GM23338 (cell line): ENCODE measurements at regions not wholly inside any gene's neighbourhood (a gene's known extent, or its start where the extent isn't known, plus 50 kb on each side); places are given as distances from the start of the nearest gene placed in this dataset.

Source experiments
- ATAC-seq: fragments of 200-7000 bp; cut with Tn5 transposase; 3 replicates; pipeline ENCODE4 v1.9.1; 2020
- DNase-seq: peaks from one replicate; pipeline ENCODE4 v3.0.0-alpha.2; 2015; ENCODE audit warnings: low spot score
- H2AFZ ChIP-seq: fragments of 200-600 bp; sonication (generic); 2 replicates; pipeline ENCODE4 v1.8.0; 2016; ENCODE audit warnings: antibody characterized with exemption, mild to moderate bottlenecking, moderate library complexity
- H3F3A ChIP-seq: fragments of 200-600 bp; sonication (generic); replicated peaks from 2 replicates; pipeline ENCODE4 v1.8.0; 2017; ENCODE audit warnings: antibody characterized with exemption, mixed run types, low read depth
- H3K27ac ChIP-seq: fragments of 200-600 bp; sonication (generic); 2 replicates; pipeline ENCODE4 v1.6.1; 2016; ENCODE audit warnings: low read depth
- H3K27me3 ChIP-seq: fragments of 200-600 bp; sonication (generic); 2 replicates; pipeline ENCODE4 v1.8.0; 2016; ENCODE audit warnings: mild to moderate bottlenecking, mixed run types, moderate library complexity; ENCODE audit not compliant: insufficient read depth
- H3K36me3 ChIP-seq: fragments of 200-600 bp; sonication (generic); 2 replicates; pipeline ENCODE4 v1.8.0; 2016; ENCODE audit warnings: mild to moderate bottlenecking; ENCODE audit not compliant: insufficient read depth
- H3K4me1 ChIP-seq: fragments of 200-600 bp; sonication (generic); 2 replicates; pipeline ENCODE4 v1.8.0; 2016; ENCODE audit warnings: mild to moderate bottlenecking, moderate library complexity; ENCODE audit not compliant: insufficient read depth
- H3K4me2 ChIP-seq: fragments of 200-600 bp; sonication (generic); 2 replicates; pipeline ENCODE4 v1.7.1; 2017; ENCODE audit warnings: mixed run types
- H3K4me3 ChIP-seq: fragments of 200-600 bp; sonication (generic); 2 replicates; pipeline ENCODE4 v1.6.1; 2016; ENCODE audit warnings: mixed run types
- H3K79me2 ChIP-seq: fragments of 200-600 bp; sonication (generic); replicated peaks from 2 replicates; pipeline ENCODE4 v1.8.0; 2017; ENCODE audit warnings: mild to moderate bottlenecking; ENCODE audit not compliant: insufficient read depth
- H3K9me2 ChIP-seq: fragments of 200-600 bp; sonication (generic); 2 replicates; pipeline ENCODE4 v1.8.0; 2017; ENCODE audit not compliant: insufficient read depth
- H4K20me1 ChIP-seq: fragments of 200-600 bp; sonication (generic); replicated peaks from 2 replicates; pipeline ENCODE4 v1.8.0; 2017; ENCODE audit warnings: mild to moderate bottlenecking; ENCODE audit not compliant: insufficient read depth
- H3K27ac Mint-ChIP-seq: 2 replicates; pipeline ENCODE4 v1.8.0; 2020; ENCODE audit warnings: inconsistent platforms, mild to moderate bottlenecking, moderate library complexity, mixed read lengths
- H3K27me3 Mint-ChIP-seq: 3 replicates; pipeline ENCODE4 v1.8.0; 2022; ENCODE audit warnings: low read depth, mild to moderate bottlenecking, moderate library complexity, mixed read lengths, inconsistent platforms; ENCODE audit not compliant: insufficient read depth, poor library complexity
- H3K36me3 Mint-ChIP-seq: 3 replicates; pipeline ENCODE4 v1.8.0; 2021; ENCODE audit warnings: low read depth, mild to moderate bottlenecking, inconsistent platforms, moderate library complexity, mixed read lengths
- H3K4me1 Mint-ChIP-seq: 3 replicates; pipeline ENCODE4 v1.8.0; 2020; ENCODE audit warnings: mild to moderate bottlenecking, inconsistent platforms, mixed read lengths
- H3K4me3 Mint-ChIP-seq: 3 replicates; pipeline ENCODE4 v1.8.0; 2021; ENCODE audit warnings: moderate library complexity, mild to moderate bottlenecking, inconsistent platforms, mixed read lengths
- H3K9me3 Mint-ChIP-seq: 3 replicates; pipeline ENCODE4 v1.8.0; 2020; ENCODE audit warnings: moderate library complexity, mild to moderate bottlenecking, inconsistent platforms, mixed read lengths
- CREB1 ChIP-seq: fragments of 250-450 bp; sonication (Bioruptor Pico); IDR thresholded peaks from 2 replicates; pipeline ENCODE4 v1.5.0; 2020; ENCODE audit warnings: low read depth, mild to moderate bottlenecking, moderate library complexity
- EZH2 ChIP-seq: fragments of 200-600 bp; sonication (generic); IDR thresholded peaks from one replicate; pipeline ENCODE4 v1.8.0; 2017; ENCODE audit warnings: antibody characterized with exemption, mild to moderate bottlenecking, low read depth; ENCODE audit not compliant: unreplicated experiment
- EZH2phosphoT487 ChIP-seq: fragments of 200-600 bp; sonication (generic); IDR thresholded peaks from one replicate; pipeline ENCODE4 v1.8.1; 2018; ENCODE audit warnings: antibody characterized with exemption; ENCODE audit not compliant: unreplicated experiment
- JUNB ChIP-seq: IDR thresholded peaks from one replicate; pipeline ENCODE4 v1.6.1; 2016; ENCODE audit warnings: antibody characterized with exemption; ENCODE audit not compliant: unreplicated experiment
- NANOG ChIP-seq: IDR thresholded peaks from 2 replicates; pipeline ENCODE4 v1.6.1; 2016; ENCODE audit warnings: antibody characterized with exemption, borderline replicate concordance
- POLR2AphosphoS5 ChIP-seq: IDR thresholded peaks from 2 replicates; pipeline ENCODE4 v1.6.1; 2016; ENCODE audit warnings: antibody characterized with exemption, low read depth
- STAT1 ChIP-seq: IDR thresholded peaks from one replicate; pipeline ENCODE4 v1.6.1; 2016; ENCODE audit warnings: antibody characterized with exemption; ENCODE audit not compliant: unreplicated experiment
- ZNF114 ChIP-seq: fragments of 250-450 bp; sonication (Bioruptor Pico); IDR thresholded peaks from 2 replicates; pipeline ENCODE4 v1.5.0; 2020; ENCODE audit warnings: mild to moderate bottlenecking, moderate library complexity
- ZNF331 ChIP-seq: fragments of 250-450 bp; sonication (Bioruptor Pico); IDR thresholded peaks from 2 replicates; pipeline ENCODE4 v1.5.0; 2020; ENCODE audit warnings: low read depth, mild to moderate bottlenecking, moderate library complexity
- TF ChIP-seq, protein P1 (sequence below): fragments of 250-450 bp; sonication (Bioruptor Pico); IDR thresholded peaks from 2 replicates; pipeline ENCODE4 v1.5.0; 2020; ENCODE audit warnings: mild to moderate bottlenecking, moderate library complexity
- TF ChIP-seq, protein P2 (sequence below), 2 experiments: fragments of 200-600 bp in 1 of 2; sonication (generic) in 1 of 2; conservative IDR thresholded peaks; 2 replicates each; pipeline versions ENCODE4 v1.5.1 to v1.6.1; 2016 to 2017; ENCODE audit warnings: antibody characterized with exemption in 2 of 2, low read depth in 2 of 2, mild to moderate bottlenecking in 2 of 2, moderate library complexity in 1 of 2
- TF ChIP-seq, protein P3 (sequence below): IDR thresholded peaks from one replicate; pipeline ENCODE4 v1.6.1; 2018; ENCODE audit warnings: antibody characterized with exemption; ENCODE audit not compliant: unreplicated experiment
- TF ChIP-seq, protein P4 (sequence below): IDR thresholded peaks from 2 replicates; pipeline ENCODE4 v1.6.1; 2016; ENCODE audit warnings: antibody characterized with exemption

DNA sequence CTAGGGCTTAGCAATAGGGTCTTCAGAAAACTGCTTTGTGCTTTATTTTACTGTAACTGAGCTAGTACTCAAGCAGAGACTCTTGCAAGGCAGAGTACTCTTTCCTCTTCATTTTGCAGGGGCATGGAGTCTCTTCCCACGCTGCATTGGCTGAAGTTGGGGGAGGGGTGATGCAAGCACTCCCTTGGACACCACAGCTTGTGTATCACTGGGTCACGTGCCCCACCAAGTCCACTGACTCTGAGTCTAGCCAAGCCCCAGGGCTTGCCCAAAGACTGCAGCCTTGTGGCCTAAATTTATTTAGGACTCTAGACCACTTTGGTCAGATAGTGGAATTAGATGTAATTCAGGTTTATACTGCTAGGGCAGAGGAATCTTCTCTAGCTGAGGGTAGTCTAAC, 1075.0 kb upstream of the ADGRB3 start:
- H3K9me3 Mint-ChIP-seq: peaks cover 29% of the 10 kb centered on the region
- no peak overlapping the region for H2AFZ ChIP-seq
- no peaks in the 10 kb centered on the region for H3K27me3 ChIP-seq
- peaks cover 9% of the 10 kb centered on the region; the same call in 1 of the 2 replicates for H3K9me2 ChIP-seq
- H3K4me2 ChIP-seq: no peak overlapping the region
- no peak for TF ChIP-seq ZNF331 (CRISPR knock-in tag)
- TF ChIP-seq, protein P1, sequence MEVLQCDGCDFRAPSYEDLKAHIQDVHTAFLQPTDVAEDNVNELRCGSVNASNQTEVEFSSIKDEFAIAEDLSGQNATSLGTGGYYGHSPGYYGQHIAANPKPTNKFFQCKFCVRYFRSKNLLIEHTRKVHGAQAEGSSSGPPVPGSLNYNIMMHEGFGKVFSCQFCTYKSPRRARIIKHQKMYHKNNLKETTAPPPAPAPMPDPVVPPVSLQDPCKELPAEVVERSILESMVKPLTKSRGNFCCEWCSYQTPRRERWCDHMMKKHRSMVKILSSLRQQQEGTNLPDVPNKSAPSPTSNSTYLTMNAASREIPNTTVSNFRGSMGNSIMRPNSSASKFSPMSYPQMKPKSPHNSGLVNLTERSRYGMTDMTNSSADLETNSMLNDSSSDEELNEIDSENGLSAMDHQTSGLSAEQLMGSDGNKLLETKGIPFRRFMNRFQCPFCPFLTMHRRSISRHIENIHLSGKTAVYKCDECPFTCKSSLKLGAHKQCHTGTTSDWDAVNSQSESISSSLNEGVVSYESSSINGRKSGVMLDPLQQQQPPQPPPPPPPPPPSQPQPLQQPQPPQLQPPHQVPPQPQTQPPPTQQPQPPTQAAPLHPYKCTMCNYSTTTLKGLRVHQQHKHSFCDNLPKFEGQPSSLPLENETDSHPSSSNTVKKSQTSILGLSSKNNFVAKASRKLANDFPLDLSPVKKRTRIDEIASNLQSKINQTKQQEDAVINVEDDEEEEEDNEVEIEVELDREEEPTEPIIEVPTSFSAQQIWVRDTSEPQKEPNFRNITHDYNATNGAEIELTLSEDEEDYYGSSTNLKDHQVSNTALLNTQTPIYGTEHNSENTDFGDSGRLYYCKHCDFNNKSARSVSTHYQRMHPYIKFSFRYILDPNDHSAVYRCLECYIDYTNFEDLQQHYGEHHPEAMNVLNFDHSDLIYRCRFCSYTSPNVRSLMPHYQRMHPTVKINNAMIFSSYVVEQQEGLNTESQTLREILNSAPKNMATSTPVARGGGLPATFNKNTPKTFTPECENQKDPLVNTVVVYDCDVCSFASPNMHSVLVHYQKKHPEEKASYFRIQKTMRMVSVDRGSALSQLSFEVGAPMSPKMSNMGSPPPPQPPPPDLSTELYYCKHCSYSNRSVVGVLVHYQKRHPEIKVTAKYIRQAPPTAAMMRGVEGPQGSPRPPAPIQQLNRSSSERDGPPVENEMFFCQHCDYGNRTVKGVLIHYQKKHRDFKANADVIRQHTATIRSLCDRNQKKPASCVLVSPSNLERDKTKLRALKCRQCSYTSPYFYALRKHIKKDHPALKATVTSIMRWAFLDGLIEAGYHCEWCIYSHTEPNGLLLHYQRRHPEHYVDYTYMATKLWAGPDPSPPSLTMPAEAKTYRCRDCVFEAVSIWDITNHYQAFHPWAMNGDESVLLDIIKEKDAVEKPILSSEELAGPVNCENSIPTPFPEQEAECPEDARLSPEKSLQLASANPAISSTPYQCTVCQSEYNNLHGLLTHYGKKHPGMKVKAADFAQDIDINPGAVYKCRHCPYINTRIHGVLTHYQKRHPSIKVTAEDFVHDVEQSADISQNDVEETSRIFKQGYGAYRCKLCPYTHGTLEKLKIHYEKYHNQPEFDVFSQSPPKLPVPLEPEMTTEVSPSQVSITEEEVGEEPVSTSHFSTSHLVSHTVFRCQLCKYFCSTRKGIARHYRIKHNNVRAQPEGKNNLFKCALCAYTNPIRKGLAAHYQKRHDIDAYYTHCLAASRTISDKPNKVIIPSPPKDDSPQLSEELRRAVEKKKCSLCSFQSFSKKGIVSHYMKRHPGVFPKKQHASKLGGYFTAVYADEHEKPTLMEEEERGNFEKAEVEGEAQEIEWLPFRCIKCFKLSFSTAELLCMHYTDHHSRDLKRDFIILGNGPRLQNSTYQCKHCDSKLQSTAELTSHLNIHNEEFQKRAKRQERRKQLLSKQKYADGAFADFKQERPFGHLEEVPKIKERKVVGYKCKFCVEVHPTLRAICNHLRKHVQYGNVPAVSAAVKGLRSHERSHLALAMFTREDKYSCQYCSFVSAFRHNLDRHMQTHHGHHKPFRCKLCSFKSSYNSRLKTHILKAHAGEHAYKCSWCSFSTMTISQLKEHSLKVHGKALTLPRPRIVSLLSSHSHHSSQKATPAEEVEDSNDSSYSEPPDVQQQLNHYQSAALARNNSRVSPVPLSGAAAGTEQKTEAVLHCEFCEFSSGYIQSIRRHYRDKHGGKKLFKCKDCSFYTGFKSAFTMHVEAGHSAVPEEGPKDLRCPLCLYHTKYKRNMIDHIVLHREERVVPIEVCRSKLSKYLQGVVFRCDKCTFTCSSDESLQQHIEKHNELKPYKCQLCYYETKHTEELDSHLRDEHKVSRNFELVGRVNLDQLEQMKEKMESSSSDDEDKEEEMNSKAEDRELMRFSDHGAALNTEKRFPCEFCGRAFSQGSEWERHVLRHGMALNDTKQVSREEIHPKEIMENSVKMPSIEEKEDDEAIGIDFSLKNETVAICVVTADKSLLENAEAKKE (CRISPR knock-in tag): no peak
- no peak for TF ChIP-seq JUNB
- no peak for TF ChIP-seq EZH2
- TF ChIP-seq EZH2phosphoT487: no peak
- no peak for TF ChIP-seq STAT1
- TF ChIP-seq NANOG: no peak
- TF ChIP-seq, protein P2, sequence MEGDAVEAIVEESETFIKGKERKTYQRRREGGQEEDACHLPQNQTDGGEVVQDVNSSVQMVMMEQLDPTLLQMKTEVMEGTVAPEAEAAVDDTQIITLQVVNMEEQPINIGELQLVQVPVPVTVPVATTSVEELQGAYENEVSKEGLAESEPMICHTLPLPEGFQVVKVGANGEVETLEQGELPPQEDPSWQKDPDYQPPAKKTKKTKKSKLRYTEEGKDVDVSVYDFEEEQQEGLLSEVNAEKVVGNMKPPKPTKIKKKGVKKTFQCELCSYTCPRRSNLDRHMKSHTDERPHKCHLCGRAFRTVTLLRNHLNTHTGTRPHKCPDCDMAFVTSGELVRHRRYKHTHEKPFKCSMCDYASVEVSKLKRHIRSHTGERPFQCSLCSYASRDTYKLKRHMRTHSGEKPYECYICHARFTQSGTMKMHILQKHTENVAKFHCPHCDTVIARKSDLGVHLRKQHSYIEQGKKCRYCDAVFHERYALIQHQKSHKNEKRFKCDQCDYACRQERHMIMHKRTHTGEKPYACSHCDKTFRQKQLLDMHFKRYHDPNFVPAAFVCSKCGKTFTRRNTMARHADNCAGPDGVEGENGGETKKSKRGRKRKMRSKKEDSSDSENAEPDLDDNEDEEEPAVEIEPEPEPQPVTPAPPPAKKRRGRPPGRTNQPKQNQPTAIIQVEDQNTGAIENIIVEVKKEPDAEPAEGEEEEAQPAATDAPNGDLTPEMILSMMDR (conservative IDR thresholded peaks at IDR 0.05; ENCODE audit: low read depth in 2 of 2): no peak
- no peak for TF ChIP-seq ZNF114
- TF ChIP-seq, protein P3, sequence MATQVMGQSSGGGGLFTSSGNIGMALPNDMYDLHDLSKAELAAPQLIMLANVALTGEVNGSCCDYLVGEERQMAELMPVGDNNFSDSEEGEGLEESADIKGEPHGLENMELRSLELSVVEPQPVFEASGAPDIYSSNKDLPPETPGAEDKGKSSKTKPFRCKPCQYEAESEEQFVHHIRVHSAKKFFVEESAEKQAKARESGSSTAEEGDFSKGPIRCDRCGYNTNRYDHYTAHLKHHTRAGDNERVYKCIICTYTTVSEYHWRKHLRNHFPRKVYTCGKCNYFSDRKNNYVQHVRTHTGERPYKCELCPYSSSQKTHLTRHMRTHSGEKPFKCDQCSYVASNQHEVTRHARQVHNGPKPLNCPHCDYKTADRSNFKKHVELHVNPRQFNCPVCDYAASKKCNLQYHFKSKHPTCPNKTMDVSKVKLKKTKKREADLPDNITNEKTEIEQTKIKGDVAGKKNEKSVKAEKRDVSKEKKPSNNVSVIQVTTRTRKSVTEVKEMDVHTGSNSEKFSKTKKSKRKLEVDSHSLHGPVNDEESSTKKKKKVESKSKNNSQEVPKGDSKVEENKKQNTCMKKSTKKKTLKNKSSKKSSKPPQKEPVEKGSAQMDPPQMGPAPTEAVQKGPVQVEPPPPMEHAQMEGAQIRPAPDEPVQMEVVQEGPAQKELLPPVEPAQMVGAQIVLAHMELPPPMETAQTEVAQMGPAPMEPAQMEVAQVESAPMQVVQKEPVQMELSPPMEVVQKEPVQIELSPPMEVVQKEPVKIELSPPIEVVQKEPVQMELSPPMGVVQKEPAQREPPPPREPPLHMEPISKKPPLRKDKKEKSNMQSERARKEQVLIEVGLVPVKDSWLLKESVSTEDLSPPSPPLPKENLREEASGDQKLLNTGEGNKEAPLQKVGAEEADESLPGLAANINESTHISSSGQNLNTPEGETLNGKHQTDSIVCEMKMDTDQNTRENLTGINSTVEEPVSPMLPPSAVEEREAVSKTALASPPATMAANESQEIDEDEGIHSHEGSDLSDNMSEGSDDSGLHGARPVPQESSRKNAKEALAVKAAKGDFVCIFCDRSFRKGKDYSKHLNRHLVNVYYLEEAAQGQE: no peak
- TF ChIP-seq CREB1 (CRISPR knock-in tag): no peak
- TF ChIP-seq, protein P4, sequence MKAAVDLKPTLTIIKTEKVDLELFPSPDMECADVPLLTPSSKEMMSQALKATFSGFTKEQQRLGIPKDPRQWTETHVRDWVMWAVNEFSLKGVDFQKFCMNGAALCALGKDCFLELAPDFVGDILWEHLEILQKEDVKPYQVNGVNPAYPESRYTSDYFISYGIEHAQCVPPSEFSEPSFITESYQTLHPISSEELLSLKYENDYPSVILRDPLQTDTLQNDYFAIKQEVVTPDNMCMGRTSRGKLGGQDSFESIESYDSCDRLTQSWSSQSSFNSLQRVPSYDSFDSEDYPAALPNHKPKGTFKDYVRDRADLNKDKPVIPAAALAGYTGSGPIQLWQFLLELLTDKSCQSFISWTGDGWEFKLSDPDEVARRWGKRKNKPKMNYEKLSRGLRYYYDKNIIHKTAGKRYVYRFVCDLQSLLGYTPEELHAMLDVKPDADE: no peak
- TF ChIP-seq POLR2AphosphoS5: no peak
- no peaks in the 10 kb centered on the region for H4K20me1 ChIP-seq
- no peaks in the 10 kb centered on the region for H3K4me1 Mint-ChIP-seq
- no peak for DNase-seq
- no peak for ATAC-seq
- no peaks in the 10 kb centered on the region for H3K79me2 ChIP-seq
- no peaks in the 10 kb centered on the region for H3K36me3 ChIP-seq
- H3K4me3 Mint-ChIP-seq: no peak overlapping the region
- H3K27me3 Mint-ChIP-seq: no peaks in the 10 kb centered on the region
- no peaks in the 10 kb centered on the region for H3K4me1 ChIP-seq
- H3K36me3 Mint-ChIP-seq: 0 out of 3 replicates have a peak, but pooled peaks cover 6% of the 10 kb centered on the region
- no peaks in the 10 kb centered on the region for H3F3A ChIP-seq
- no peak overlapping the region for H3K4me3 ChIP-seq
- H3K27ac ChIP-seq: no peak overlapping the region
- no peak overlapping the region for H3K27ac Mint-ChIP-seq
